Right lobe of liver (tissue), 4 donors: ENCODE measurements at regions not wholly inside any gene's neighbourhood (a gene's known extent, or its start where the extent isn't known, plus 50 kb on each side); places are given as distances from the start of the nearest gene placed in this dataset.

Experiments
- POLR2A ChIP-seq: fragments of 450-650 bp; IDR thresholded peaks from one replicate; pipeline ENCODE4 v1.6.1; 2017; ENCODE audit warnings: antibody characterized with exemption, mild to moderate bottlenecking
- TF ChIP-seq, protein P1 (sequence below), 4 donors: fragments of 200-600 bp in 3 of 4; fragments of 450-650 bp in 1 of 4; IDR thresholded peaks; one replicate each; pipeline versions ENCODE4 v1.5.1 to v1.8.0; 2016 to 2022; ENCODE audit warnings: antibody characterized with exemption in 4 of 4, mild to moderate bottlenecking in 2 of 4
- donor health status: DM: no; HTN: no; CAD: no.
- donor health status: DM: no; HTN: no; CAD: no.
- donor health status: DM: no; HTN: yes; CAD: no.

DNA sequence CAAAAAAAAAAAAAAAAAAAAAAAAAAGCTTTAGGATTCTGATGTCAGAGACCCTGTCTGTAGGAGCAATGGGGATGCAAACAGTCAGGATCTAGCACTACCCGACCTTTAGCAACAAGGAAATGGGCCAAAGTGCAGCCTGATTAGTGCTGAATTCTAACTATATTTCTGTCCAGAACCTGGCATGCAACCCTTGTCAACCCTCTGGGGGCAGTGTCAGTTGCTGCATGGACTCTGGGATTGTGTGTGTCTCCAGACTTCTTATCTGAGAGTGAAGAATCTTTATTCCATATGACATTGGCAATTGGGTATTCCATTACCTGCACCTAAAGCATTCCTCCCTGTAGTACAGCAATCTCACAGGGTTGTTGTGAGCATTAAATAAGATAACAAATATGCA, 120.3 kb upstream of the CRHR1 start:
- no peak for TF ChIP-seq POLR2A
- TF ChIP-seq, protein P1, sequence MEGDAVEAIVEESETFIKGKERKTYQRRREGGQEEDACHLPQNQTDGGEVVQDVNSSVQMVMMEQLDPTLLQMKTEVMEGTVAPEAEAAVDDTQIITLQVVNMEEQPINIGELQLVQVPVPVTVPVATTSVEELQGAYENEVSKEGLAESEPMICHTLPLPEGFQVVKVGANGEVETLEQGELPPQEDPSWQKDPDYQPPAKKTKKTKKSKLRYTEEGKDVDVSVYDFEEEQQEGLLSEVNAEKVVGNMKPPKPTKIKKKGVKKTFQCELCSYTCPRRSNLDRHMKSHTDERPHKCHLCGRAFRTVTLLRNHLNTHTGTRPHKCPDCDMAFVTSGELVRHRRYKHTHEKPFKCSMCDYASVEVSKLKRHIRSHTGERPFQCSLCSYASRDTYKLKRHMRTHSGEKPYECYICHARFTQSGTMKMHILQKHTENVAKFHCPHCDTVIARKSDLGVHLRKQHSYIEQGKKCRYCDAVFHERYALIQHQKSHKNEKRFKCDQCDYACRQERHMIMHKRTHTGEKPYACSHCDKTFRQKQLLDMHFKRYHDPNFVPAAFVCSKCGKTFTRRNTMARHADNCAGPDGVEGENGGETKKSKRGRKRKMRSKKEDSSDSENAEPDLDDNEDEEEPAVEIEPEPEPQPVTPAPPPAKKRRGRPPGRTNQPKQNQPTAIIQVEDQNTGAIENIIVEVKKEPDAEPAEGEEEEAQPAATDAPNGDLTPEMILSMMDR (IDR thresholded peaks at IDR 0.05): no peak
